ENCODE measurements at regions not wholly inside any gene's neighbourhood (a gene's known extent, or its start where the extent isn't known, plus 50 kb on each side); places are given as distances from the start of the nearest gene placed in this dataset.

GRCh38 chr11:16609769-16610168 lies 128.7 kb upstream of the C11orf58 start:
- peaks cover 0 to 77% (median 29%) of the 10 kb centered on the region in 4 donors for H3K27me3 ChIP-seq
- TF ChIP-seq CTCF (IDR thresholded peaks at IDR 0.05), result no peak
- TF ChIP-seq EP300 (IDR thresholded peaks at IDR 0.05), result no peak
- no peak overlapping the region for H3K27ac ChIP-seq
- H3K9me3 ChIP-seq, result no peaks in the 10 kb centered on the region
- ATAC-seq (ENCODE audit: low FRiP score in 2 of 2) (no peak), DNase-seq (no peak)
- no peak overlapping the region for H3K4me3 ChIP-seq
- 62% methylated on average over 3 of the region's 3 CpGs; no CpG with 5 or more reads in 1 of the 2 donors for WGBS, 2 donors
- no peaks in the 10 kb centered on the region for H3K36me3 ChIP-seq
- H3K4me1 ChIP-seq, result peaks cover 34 to 54% (median 37%) of the 10 kb centered on the region in 4 donors

GRCh38 chr11:16607675-16608644 lies 130.5 kb upstream of the C11orf58 start:
- H3K4me3 ChIP-seq, result peak overlapping the region in 3 of 4 donors; percentile 55 to 64 (median 58)
- 12 to 15% methylated on average over 25 of the region's 25 CpGs for WGBS, 2 donors
- no peak for DNase-seq
- H3K9me3 ChIP-seq, result no peaks in the 10 kb centered on the region
- peaks cover 0 to 75% (median 32%) of the 10 kb centered on the region in 4 donors for H3K27me3 ChIP-seq
- peaks cover 29 to 51% (median 38%) of the 10 kb centered on the region in 4 donors for H3K4me1 ChIP-seq
- H3K27ac ChIP-seq, result peak overlapping the region in 3 of 4 donors; percentile 73 to 86 (median 84)
- H3K36me3 ChIP-seq, result no peaks in the 10 kb centered on the region
- TF ChIP-seq EP300 (IDR thresholded peaks at IDR 0.05) (no peak), POLR2AphosphoS5 (IDR thresholded peaks at IDR 0.05) (peak in 1 of 2 donors; percentile 29), CTCF (IDR thresholded peaks at IDR 0.05) (no peak)
- ATAC-seq (ENCODE audit: low FRiP score in 2 of 2), result peak; percentile 19 to 36

GRCh38 chr11:16606784-16607674 lies 131.4 kb upstream of the C11orf58 start:
- Histone ChIP-seq H3K27ac (peak overlapping the region; percentile 73 to 86 (median 81)), H3K36me3 (no peaks in the 10 kb centered on the region), H3K27me3 (peaks cover 0 to 67% (median 28%) of the 10 kb centered on the region in 4 donors), H3K4me1 (peaks cover 23 to 44% (median 34%) of the 10 kb centered on the region in 4 donors), H3K9me3 (no peaks in the 10 kb centered on the region), H3K4me3 (peak overlapping the region; percentile 39 to 64 (median 56))
- DNase-seq (peak in 1 of 2 donors; percentile 89), ATAC-seq (ENCODE audit: low FRiP score in 2 of 2) (peak; percentile 16 to 51)
- WGBS, 2 donors, result 1 to 2% methylated on average over 52 to 78 of the region's 81 CpGs
- TF ChIP-seq POLR2AphosphoS5 (IDR thresholded peaks at IDR 0.05), result no peak
- TF ChIP-seq POLR2A (IDR thresholded peaks at IDR 0.05), result peak in 1 of 4 donors; percentile 4
- TF ChIP-seq EP300 (IDR thresholded peaks at IDR 0.05), result no peak

GRCh38 chr11:16605894-16606783 lies 132.3 kb upstream of the C11orf58 start:
- Histone ChIP-seq H3K36me3 (no peaks in the 10 kb centered on the region), H3K4me3 (peak overlapping the region; percentile 39 to 64 (median 56)), H3K4me1 (peaks cover 23 to 44% (median 34%) of the 10 kb centered on the region in 4 donors), H3K27me3 (peaks cover 0 to 58% (median 27%) of the 10 kb centered on the region in 4 donors), H3K27ac (peak overlapping the region; percentile 73 to 86 (median 81)), H3K9me3 (no peaks in the 10 kb centered on the region)
- peak in 1 of 2 donors; percentile 87 for DNase-seq
- WGBS, 2 donors, result 1 to 3% methylated on average over 36 of the region's 36 CpGs
- ATAC-seq (ENCODE audit: low FRiP score in 2 of 2), result peak; percentile 90 to 91
- TF ChIP-seq CTCF (IDR thresholded peaks at IDR 0.05) (peak; percentile 87 to 96 (median 90)), POLR2AphosphoS5 (IDR thresholded peaks at IDR 0.05) (peak; percentile 13 to 16), EP300 (IDR thresholded peaks at IDR 0.05) (no peak), POLR2A (IDR thresholded peaks at IDR 0.05) (peak in 2 of 4 donors; percentile 10 to 15)
